WTC11 (cell line): ENCODE measurements at regions not wholly inside any gene's neighbourhood (a gene's known extent, or its start where the extent isn't known, plus 50 kb on each side); places are given as distances from the start of the nearest gene placed in this dataset.
A peak's percentile ranks its signal among the peaks of the same experiment; 100 is the strongest.

Source experiments
- ATAC-seq: fragments of 200-7000 bp; cut with Tn5 transposase; 2 replicates; pipeline ENCODE4 v1.10.0; 2021; ENCODE audit warnings: mild to moderate bottlenecking, moderate library complexity
- CTCF ChIA-PET: fragments of 300-600 bp; sonication (Branson Sonifier 250); formaldehyde crosslinking; loops from one replicate; lab custom pipeline; 2021; ENCODE audit warnings: antibody characterized with exemption; lab: Charles Lee
- POLR2A ChIA-PET: fragments of 350-600 bp; sonication (Branson Sonifier 250); formaldehyde crosslinking; loops from one replicate; lab custom pipeline; 2021; ENCODE audit warnings: antibody characterized with exemption; lab: Charles Lee
- DNase-seq: peaks from one replicate; pipeline ENCODE4 v3.0.0; 2021; ENCODE audit warnings: low spot score
- H3K27ac Mint-ChIP-seq: 2 replicates; pipeline ENCODE4 v1.8.0; 2021; ENCODE audit warnings: mixed read lengths
- H3K27me3 Mint-ChIP-seq: 2 replicates; pipeline ENCODE4 v1.8.0; 2021; ENCODE audit warnings: low read depth, mild to moderate bottlenecking, moderate library complexity, mixed read lengths
- H3K36me3 Mint-ChIP-seq: 2 replicates; pipeline ENCODE4 v1.8.0; 2021; ENCODE audit warnings: mixed read lengths
- H3K4me1 Mint-ChIP-seq: 2 replicates; pipeline ENCODE4 v1.8.0; 2022; ENCODE audit warnings: mixed read lengths
- H3K4me3 Mint-ChIP-seq: 2 replicates; pipeline ENCODE4 v1.8.0; 2021; ENCODE audit warnings: mild to moderate bottlenecking, moderate library complexity, mixed read lengths
- H3K9me3 Mint-ChIP-seq: 2 replicates; pipeline ENCODE4 v1.8.0; 2021; ENCODE audit warnings: mixed read lengths
- ATF1 ChIP-seq: sonication (generic); formaldehyde crosslinking; IDR thresholded peaks from 2 replicates; pipeline ENCODE4 v1.8.1; 2023; ENCODE audit warnings: mild to moderate bottlenecking, moderate library complexity, missing genetic modification reagents
- ATF6 ChIP-seq: sonication (generic); formaldehyde crosslinking; IDR thresholded peaks from 2 replicates; pipeline ENCODE4 v1.8.1; 2023; ENCODE audit warnings: mild to moderate bottlenecking, missing genetic modification reagents
- CBFB ChIP-seq: sonication (generic); formaldehyde crosslinking; IDR thresholded peaks from 2 replicates; pipeline ENCODE4 v1.8.1; 2022; ENCODE audit warnings: mild to moderate bottlenecking, low read depth, missing genetic modification reagents
- CREM ChIP-seq: sonication (generic); formaldehyde crosslinking; IDR thresholded peaks from 2 replicates; pipeline ENCODE4 v1.8.1; 2022; ENCODE audit warnings: mild to moderate bottlenecking, missing genetic modification reagents, moderate library complexity
- ESRRA ChIP-seq: sonication (generic); formaldehyde crosslinking; IDR thresholded peaks from 2 replicates; pipeline ENCODE4 v1.8.1; 2022; ENCODE audit warnings: mild to moderate bottlenecking, missing genetic modification reagents, borderline replicate concordance
- GRHL2 ChIP-seq: fragments of 250-450 bp; sonication (Bioruptor Pico); IDR thresholded peaks from 2 replicates; pipeline ENCODE4 v1.8.0; 2022; ENCODE audit warnings: mild to moderate bottlenecking, moderate library complexity; ENCODE audit not compliant: insufficient replicate concordance, severe bottlenecking
- IRF1 ChIP-seq: sonication (generic); formaldehyde crosslinking; IDR thresholded peaks from 2 replicates; pipeline ENCODE4 v1.8.0; 2023; ENCODE audit warnings: missing genetic modification reagents
- JUN ChIP-seq: sonication (generic); formaldehyde crosslinking; IDR thresholded peaks from 2 replicates; pipeline ENCODE4 v1.8.0; 2023; ENCODE audit warnings: mild to moderate bottlenecking, missing genetic modification reagents
- NFATC4 ChIP-seq: fragments of 250-450 bp; sonication (Bioruptor Pico); IDR thresholded peaks from 2 replicates; pipeline ENCODE4 v1.9.0; 2021; ENCODE audit warnings: mild to moderate bottlenecking
- RELA ChIP-seq: sonication (generic); formaldehyde crosslinking; IDR thresholded peaks from 2 replicates; pipeline ENCODE4 v1.8.1; 2022; ENCODE audit warnings: missing genetic modification reagents, mild to moderate bottlenecking, borderline replicate concordance
- TEAD1 ChIP-seq: sonication (generic); formaldehyde crosslinking; IDR thresholded peaks from 2 replicates; pipeline ENCODE4 v1.8.0; 2022; ENCODE audit warnings: mild to moderate bottlenecking, missing genetic modification reagents
- ZBTB43 ChIP-seq: sonication (generic); formaldehyde crosslinking; IDR thresholded peaks from 2 replicates; pipeline ENCODE4 v1.8.1; 2023; ENCODE audit warnings: mild to moderate bottlenecking, missing genetic modification reagents
- ZNF396 ChIP-seq: fragments of 250-450 bp; sonication (Bioruptor Pico); IDR thresholded peaks from 2 replicates; pipeline ENCODE4 v1.8.0; 2021; ENCODE audit warnings: mild to moderate bottlenecking, moderate library complexity, borderline replicate concordance
- ZNF423 ChIP-seq: fragments of 250-450 bp; sonication (Bioruptor Pico); IDR thresholded peaks from 2 replicates; pipeline ENCODE4 v2.1.2; 2022; ENCODE audit warnings: mild to moderate bottlenecking, moderate library complexity
- TF ChIP-seq, protein P1 (sequence below): sonication (generic); formaldehyde crosslinking; IDR thresholded peaks from 2 replicates; pipeline ENCODE4 v1.8.0; 2022; ENCODE audit warnings: mild to moderate bottlenecking, missing genetic modification reagents
- TF ChIP-seq, protein P2 (sequence below): fragments of 250-450 bp; sonication (Bioruptor Pico); IDR thresholded peaks from 2 replicates; pipeline ENCODE4 v1.9.0; 2021; ENCODE audit warnings: mild to moderate bottlenecking, borderline replicate concordance
- TF ChIP-seq, protein P3 (sequence below): sonication (generic); formaldehyde crosslinking; IDR thresholded peaks from 2 replicates; pipeline ENCODE4 v1.8.0; 2022; ENCODE audit warnings: mild to moderate bottlenecking, missing genetic modification reagents
- TF ChIP-seq, protein P4 (sequence below): fragments of 250-450 bp; sonication (Bioruptor Pico); IDR thresholded peaks from 2 replicates; pipeline ENCODE4 v1.9.0; 2021; ENCODE audit warnings: mild to moderate bottlenecking

- ChIA-PET CTCF (no interaction called here), POLR2A (interaction anchor here (0.7 kb wide), 1 partner anchor 1905 kb away, joined by 4 read pairs; no protein-coding TSS in a partner anchor)
- ATAC-seq (peak; percentile 28; the same call in 1 of the 2 replicates), DNase-seq (no peak)
- TF ChIP-seq JUN (CRISPR knock-in tag) (no peak), ZNF396 (CRISPR knock-in tag) (no peak), TEAD1 (CRISPR knock-in tag) (no peak), ATF1 (CRISPR knock-in tag) (no peak), RELA (CRISPR knock-in tag) (no peak), ZBTB43 (no peak), ZNF423 (no peak), CBFB (CRISPR knock-in tag) (no peak), IRF1 (no peak), ATF6 (no peak)
- TF ChIP-seq, protein P1, sequence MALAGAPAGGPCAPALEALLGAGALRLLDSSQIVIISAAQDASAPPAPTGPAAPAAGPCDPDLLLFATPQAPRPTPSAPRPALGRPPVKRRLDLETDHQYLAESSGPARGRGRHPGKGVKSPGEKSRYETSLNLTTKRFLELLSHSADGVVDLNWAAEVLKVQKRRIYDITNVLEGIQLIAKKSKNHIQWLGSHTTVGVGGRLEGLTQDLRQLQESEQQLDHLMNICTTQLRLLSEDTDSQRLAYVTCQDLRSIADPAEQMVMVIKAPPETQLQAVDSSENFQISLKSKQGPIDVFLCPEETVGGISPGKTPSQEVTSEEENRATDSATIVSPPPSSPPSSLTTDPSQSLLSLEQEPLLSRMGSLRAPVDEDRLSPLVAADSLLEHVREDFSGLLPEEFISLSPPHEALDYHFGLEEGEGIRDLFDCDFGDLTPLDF = no peak
- peaks cover 31% of the 10 kb centered on the region for H3K9me3 Mint-ChIP-seq
- no peaks in the 10 kb centered on the region for H3K27me3 Mint-ChIP-seq
- H3K36me3 Mint-ChIP-seq = peaks cover 32% of the 10 kb centered on the region
- H3K4me1 Mint-ChIP-seq = peaks cover 53% of the 10 kb centered on the region
- peak overlapping the region; percentile 63 for H3K27ac Mint-ChIP-seq
- H3K4me3 Mint-ChIP-seq = no peak overlapping the region
Observed at GRCh38 chr6:141164042-141164743, 968.5 kb upstream of the GJE1 start.

GRCh38 chr6:141163107-141163506 lies 969.6 kb upstream of the GJE1 start:
- no peak overlapping the region; the same call in 1 of the 2 replicates for H3K27ac Mint-ChIP-seq
- CTCF ChIA-PET = no interaction called here
- peaks cover 23% of the 10 kb centered on the region for H3K9me3 Mint-ChIP-seq
- no peak for ATAC-seq
- H3K36me3 Mint-ChIP-seq = peaks cover 22% of the 10 kb centered on the region
- no peaks in the 10 kb centered on the region for H3K27me3 Mint-ChIP-seq
- no peak overlapping the region for H3K4me3 Mint-ChIP-seq
- H3K4me1 Mint-ChIP-seq = peaks cover 56% of the 10 kb centered on the region
- DNase-seq = no peak
- POLR2A ChIA-PET = no interaction called here
- TF ChIP-seq GRHL2 (CRISPR knock-in tag) (no peak), ATF6 (no peak), ESRRA (CRISPR knock-in tag) (no peak), NFATC4 (no peak), CREM (CRISPR knock-in tag) (no peak), CBFB (CRISPR knock-in tag) (no peak)
- TF ChIP-seq, protein P2, sequence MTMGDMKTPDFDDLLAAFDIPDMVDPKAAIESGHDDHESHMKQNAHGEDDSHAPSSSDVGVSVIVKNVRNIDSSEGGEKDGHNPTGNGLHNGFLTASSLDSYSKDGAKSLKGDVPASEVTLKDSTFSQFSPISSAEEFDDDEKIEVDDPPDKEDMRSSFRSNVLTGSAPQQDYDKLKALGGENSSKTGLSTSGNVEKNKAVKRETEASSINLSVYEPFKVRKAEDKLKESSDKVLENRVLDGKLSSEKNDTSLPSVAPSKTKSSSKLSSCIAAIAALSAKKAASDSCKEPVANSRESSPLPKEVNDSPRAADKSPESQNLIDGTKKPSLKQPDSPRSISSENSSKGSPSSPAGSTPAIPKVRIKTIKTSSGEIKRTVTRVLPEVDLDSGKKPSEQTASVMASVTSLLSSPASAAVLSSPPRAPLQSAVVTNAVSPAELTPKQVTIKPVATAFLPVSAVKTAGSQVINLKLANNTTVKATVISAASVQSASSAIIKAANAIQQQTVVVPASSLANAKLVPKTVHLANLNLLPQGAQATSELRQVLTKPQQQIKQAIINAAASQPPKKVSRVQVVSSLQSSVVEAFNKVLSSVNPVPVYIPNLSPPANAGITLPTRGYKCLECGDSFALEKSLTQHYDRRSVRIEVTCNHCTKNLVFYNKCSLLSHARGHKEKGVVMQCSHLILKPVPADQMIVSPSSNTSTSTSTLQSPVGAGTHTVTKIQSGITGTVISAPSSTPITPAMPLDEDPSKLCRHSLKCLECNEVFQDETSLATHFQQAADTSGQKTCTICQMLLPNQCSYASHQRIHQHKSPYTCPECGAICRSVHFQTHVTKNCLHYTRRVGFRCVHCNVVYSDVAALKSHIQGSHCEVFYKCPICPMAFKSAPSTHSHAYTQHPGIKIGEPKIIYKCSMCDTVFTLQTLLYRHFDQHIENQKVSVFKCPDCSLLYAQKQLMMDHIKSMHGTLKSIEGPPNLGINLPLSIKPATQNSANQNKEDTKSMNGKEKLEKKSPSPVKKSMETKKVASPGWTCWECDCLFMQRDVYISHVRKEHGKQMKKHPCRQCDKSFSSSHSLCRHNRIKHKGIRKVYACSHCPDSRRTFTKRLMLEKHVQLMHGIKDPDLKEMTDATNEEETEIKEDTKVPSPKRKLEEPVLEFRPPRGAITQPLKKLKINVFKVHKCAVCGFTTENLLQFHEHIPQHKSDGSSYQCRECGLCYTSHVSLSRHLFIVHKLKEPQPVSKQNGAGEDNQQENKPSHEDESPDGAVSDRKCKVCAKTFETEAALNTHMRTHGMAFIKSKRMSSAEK (CRISPR knock-in tag) = no peak
- TF ChIP-seq, protein P3, sequence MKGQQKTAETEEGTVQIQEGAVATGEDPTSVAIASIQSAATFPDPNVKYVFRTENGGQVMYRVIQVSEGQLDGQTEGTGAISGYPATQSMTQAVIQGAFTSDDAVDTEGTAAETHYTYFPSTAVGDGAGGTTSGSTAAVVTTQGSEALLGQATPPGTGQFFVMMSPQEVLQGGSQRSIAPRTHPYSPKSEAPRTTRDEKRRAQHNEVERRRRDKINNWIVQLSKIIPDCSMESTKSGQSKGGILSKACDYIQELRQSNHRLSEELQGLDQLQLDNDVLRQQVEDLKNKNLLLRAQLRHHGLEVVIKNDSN (CRISPR knock-in tag) = no peak
- TF ChIP-seq, protein P4, sequence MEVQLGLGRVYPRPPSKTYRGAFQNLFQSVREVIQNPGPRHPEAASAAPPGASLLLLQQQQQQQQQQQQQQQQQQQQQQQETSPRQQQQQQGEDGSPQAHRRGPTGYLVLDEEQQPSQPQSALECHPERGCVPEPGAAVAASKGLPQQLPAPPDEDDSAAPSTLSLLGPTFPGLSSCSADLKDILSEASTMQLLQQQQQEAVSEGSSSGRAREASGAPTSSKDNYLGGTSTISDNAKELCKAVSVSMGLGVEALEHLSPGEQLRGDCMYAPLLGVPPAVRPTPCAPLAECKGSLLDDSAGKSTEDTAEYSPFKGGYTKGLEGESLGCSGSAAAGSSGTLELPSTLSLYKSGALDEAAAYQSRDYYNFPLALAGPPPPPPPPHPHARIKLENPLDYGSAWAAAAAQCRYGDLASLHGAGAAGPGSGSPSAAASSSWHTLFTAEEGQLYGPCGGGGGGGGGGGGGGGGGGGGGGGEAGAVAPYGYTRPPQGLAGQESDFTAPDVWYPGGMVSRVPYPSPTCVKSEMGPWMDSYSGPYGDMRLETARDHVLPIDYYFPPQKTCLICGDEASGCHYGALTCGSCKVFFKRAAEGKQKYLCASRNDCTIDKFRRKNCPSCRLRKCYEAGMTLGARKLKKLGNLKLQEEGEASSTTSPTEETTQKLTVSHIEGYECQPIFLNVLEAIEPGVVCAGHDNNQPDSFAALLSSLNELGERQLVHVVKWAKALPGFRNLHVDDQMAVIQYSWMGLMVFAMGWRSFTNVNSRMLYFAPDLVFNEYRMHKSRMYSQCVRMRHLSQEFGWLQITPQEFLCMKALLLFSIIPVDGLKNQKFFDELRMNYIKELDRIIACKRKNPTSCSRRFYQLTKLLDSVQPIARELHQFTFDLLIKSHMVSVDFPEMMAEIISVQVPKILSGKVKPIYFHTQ (CRISPR knock-in tag) = no peak
